GM06990 (cell line): ENCODE measurements at regions not wholly inside any gene's neighbourhood (a gene's known extent, or its start where the extent isn't known, plus 50 kb on each side); places are given as distances from the start of the nearest gene placed in this dataset.
"Not testable (repeated sequence)": the region's sequence is repeated elsewhere in the genome, so short reads cannot be mapped to it uniquely, and the experiment has no call there.

Experiments
- DNase-seq: peaks from one replicate; pipeline ENCODE4 v3.0.0-alpha.2; 2011; ENCODE audit not compliant: insufficient read length; ENCODE audit errors: extremely low read depth
- H3K27me3 ChIP-seq: replicated peaks from 2 replicates; pipeline ENCODE4 v1.6.0; 2011; ENCODE audit warnings: low read length; ENCODE audit not compliant: control insufficient read depth, insufficient read depth
- H3K36me3 ChIP-seq: 2 replicates; pipeline ENCODE4 v1.5.1; 2011; ENCODE audit warnings: low read length; ENCODE audit not compliant: control insufficient read depth, insufficient read depth
- H3K4me3 ChIP-seq: replicated peaks from 2 replicates; pipeline ENCODE4 v1.5.1; 2011; ENCODE audit warnings: low read depth, mild to moderate bottlenecking, control low read depth, low read length
- CTCF ChIP-seq: IDR thresholded peaks from 2 replicates; pipeline ENCODE4 v1.5.1; 2011; ENCODE audit warnings: low read length, control low read depth, mild to moderate bottlenecking, inconsistent platforms; ENCODE audit not compliant: insufficient read depth, poor library complexity, severe bottlenecking

GRCh38 chr3:166660962-166661361 lies 719.1 kb downstream of the ZBBX start:
- DNase-seq = no peak
- Histone ChIP-seq H3K36me3 (no peaks in the 10 kb centered on the region), H3K4me3 (no peak overlapping the region), H3K27me3 (no peaks in the 10 kb centered on the region)
- TF ChIP-seq CTCF = no peak

DNA sequence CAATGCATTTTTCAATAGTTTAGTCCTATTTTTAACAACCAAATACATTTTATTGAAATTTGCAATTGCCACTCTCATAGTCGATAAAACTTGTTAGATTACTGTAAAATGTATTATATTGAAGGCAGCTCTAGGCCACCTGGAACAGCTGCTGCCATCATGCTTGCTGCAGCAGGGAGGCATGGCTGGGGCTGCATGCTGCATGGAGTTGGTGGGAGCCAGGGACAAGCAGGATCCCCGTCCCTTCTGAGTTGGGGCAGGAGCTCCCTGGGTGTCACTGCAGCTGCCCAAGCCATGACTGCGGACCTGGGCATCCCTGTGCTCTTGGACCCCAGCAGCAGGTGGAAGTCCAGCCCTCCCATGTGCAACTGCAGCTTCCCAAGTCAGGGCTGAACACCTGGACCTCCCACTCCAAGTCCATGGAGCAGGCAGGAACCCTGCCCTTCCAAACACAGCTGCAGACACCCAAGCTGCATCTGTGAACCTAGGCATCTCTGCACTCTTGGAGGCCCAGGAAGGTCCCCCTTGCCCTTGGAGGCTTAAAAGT lies 742.0 kb downstream of the ZBBX start:
- Histone ChIP-seq H3K36me3 (no peaks in the 10 kb centered on the region), H3K4me3 (no peak overlapping the region), H3K27me3 (no peaks in the 10 kb centered on the region)
- no peak for TF ChIP-seq CTCF
- DNase-seq = no peak

GRCh38 chr3:166634091-166634746 lies 745.9 kb downstream of the ZBBX start:
- no peak overlapping the region for H3K4me3 ChIP-seq

GRCh38 chr3:166630190-166630589 lies 749.9 kb downstream of the ZBBX start:
- Histone ChIP-seq H3K36me3 (no peaks in the 10 kb centered on the region), H3K4me3 (no peak overlapping the region), H3K27me3 (no peaks in the 10 kb centered on the region)
- DNase-seq = no peak
- no peak for TF ChIP-seq CTCF

More at GRCh38 chr3:166634091-166634746, 745.9 kb downstream of the ZBBX start:
- DNase-seq = no peak
- H3K36me3 ChIP-seq = no peaks in the 10 kb centered on the region
- TF ChIP-seq CTCF = no peak
- no peaks in the 10 kb centered on the region for H3K27me3 ChIP-seq

DNA sequence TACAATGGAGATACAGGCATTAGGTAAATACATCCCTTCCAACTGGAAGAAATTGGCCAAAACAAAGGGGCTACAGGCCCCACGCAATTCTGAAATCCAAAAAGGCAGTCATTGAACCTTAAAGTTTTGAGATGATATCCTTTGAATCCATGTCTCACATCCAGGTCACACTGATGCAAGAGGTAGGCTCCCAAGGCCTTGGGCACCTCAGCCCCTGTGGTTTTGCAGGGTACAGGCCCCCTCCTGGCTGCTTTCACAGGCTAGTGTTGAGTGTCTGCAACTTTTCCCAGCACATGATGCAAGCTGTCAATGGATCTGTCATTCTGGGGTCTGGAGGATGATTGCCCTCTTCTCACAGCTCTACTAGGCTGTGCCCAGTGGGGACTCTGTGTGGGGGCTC lies 766.7 kb downstream of the ZBBX start:
- no peak for TF ChIP-seq CTCF
- Histone ChIP-seq H3K4me3 (no peak overlapping the region), H3K36me3 (no peaks in the 10 kb centered on the region), H3K27me3 (no peaks in the 10 kb centered on the region)
- DNase-seq = no peak

DNA sequence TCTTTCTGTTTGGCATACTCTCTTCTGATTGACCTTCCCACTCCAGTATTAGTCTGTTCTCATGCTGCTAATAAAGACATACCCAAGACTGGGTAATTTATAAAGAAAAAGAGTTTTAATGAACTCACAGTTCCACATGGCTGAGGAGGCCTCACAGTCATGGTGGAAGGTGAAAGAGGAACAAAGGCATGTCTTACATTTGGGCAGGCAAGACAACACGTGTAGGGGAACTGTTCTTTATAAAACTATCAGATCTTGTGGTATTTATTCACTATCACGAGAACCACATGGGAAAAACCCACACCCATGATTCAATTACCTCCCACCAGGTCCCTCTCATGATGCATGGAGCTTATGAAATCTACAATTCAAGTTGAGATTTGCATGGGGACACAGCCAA lies 767.3 kb downstream of the ZBBX start:
- not testable (repeated sequence) for DNase-seq, H3K27me3 ChIP-seq, H3K4me3 ChIP-seq, H3K36me3 ChIP-seq
